ENCODE measurements at regions not wholly inside any gene's neighbourhood (a gene's known extent, or its start where the extent isn't known, plus 50 kb on each side); places are given as distances from the start of the nearest gene placed in this dataset.

- TF ChIP-seq CTCF (IDR thresholded peaks at IDR 0.05; ENCODE audit: control extremely low read depth, extremely low read depth, low read depth, missing control alignments), result no peak
- ChIA-PET POLR2A (no interaction called here), CTCF (no interaction called here)
- DNase-seq (ENCODE audit: extremely low spot score), result no peak
These were observed 557.5 kb upstream of the NDST4 start for GRCh38 chr4:115670930-115671329.

GRCh38 chr4:115668396-115668795 is 555.0 kb upstream of the NDST4 start:
- POLR2A ChIA-PET, result no interaction called here
- no peak for TF ChIP-seq CTCF (IDR thresholded peaks at IDR 0.05; ENCODE audit: control extremely low read depth, extremely low read depth, low read depth, missing control alignments)
- CTCF ChIA-PET, result no interaction called here
- no peak for DNase-seq (ENCODE audit: extremely low spot score)

- ChIA-PET POLR2A (no interaction called here), CTCF (interaction anchor here (1.5 kb wide), 1 partner anchor 10 kb away, joined by 7 read pairs; no protein-coding TSS in a partner anchor)
- no peak for TF ChIP-seq CTCF (IDR thresholded peaks at IDR 0.05; ENCODE audit: control extremely low read depth, extremely low read depth, low read depth, missing control alignments)
- DNase-seq (ENCODE audit: extremely low spot score), result no peak
These were observed 550.9 kb upstream of the NDST4 start for GRCh38 chr4:115664285-115664684.

- no peak for DNase-seq (ENCODE audit: extremely low spot score)
- CTCF ChIA-PET, result no interaction called here
- TF ChIP-seq CTCF (IDR thresholded peaks at IDR 0.05; ENCODE audit: control extremely low read depth, extremely low read depth, low read depth, missing control alignments), result no peak
- POLR2A ChIA-PET, result no interaction called here
These were observed 547.0 kb upstream of the NDST4 start for GRCh38 chr4:115660465-115660864.

- no peak for DNase-seq (ENCODE audit: extremely low spot score)
- ChIA-PET CTCF (no interaction called here), POLR2A (no interaction called here)
- TF ChIP-seq CTCF (IDR thresholded peaks at IDR 0.05; ENCODE audit: control extremely low read depth, extremely low read depth, low read depth, missing control alignments), result no peak
These were observed 544.7 kb upstream of the NDST4 start for GRCh38 chr4:115657991-115658650.

GRCh38 chr4:115655626-115656025 is 542.2 kb upstream of the NDST4 start:
- no peak for DNase-seq (ENCODE audit: extremely low spot score)
- POLR2A ChIA-PET, result no interaction called here
- CTCF ChIA-PET, result no interaction called here
- no peak for TF ChIP-seq CTCF (IDR thresholded peaks at IDR 0.05; ENCODE audit: control extremely low read depth, extremely low read depth, low read depth, missing control alignments)

- TF ChIP-seq CTCF (IDR thresholded peaks at IDR 0.05; ENCODE audit: control extremely low read depth, extremely low read depth, low read depth, missing control alignments), result no peak
- POLR2A ChIA-PET, result no interaction called here
- no peak for DNase-seq (ENCODE audit: extremely low spot score)
- CTCF ChIA-PET, result no interaction called here
These were observed 535.4 kb upstream of the NDST4 start for GRCh38 chr4:115648786-115649185.

All from GM10248 (cell line).